K562 (cell line): ENCODE measurements at regions not wholly inside any gene's neighbourhood (a gene's known extent, or its start where the extent isn't known, plus 50 kb on each side); places are given as distances from the start of the nearest gene placed in this dataset.

Experiments
- ATAC-seq: fragments of 200-7000 bp; cut with Tn5 transposase; 3 replicates; pipeline ENCODE4 v1.9.1; 2020; ENCODE audit warnings: moderate library complexity
- BruUV-seq: library from RNA; stranded (reverse); fragments of 400-500 nt; replicated peaks from 2 replicates; lab custom pipeline; 2021; lab: Mats Ljungman, UMichigan
- CTCF ChIA-PET: fragments of 300-600 bp; formaldehyde crosslinking; extraction: SDS; loops from one replicate; lab custom pipeline; 2021; ENCODE audit warnings: low intra/inter-chr PET ratio; lab: Yijun Ruan, JAX
- POLR2A ChIA-PET: fragments of 300-600, 350-650 bp; sonication (Branson Sonifier 250); formaldehyde crosslinking; extraction: SDS; loops from one replicate; lab custom pipeline; 2021; ENCODE audit warnings: antibody characterized with exemption, inconsistent platforms; lab: Yijun Ruan, JAX
- DNase-seq, 4 experiments: peaks; one replicate each; pipeline versions ENCODE4 v3.0.0 to v3.0.0-alpha.2; 2011 to 2018; ENCODE audit warnings: low spot score in 3 of 4, mixed read lengths in 3 of 4; ENCODE audit errors: extremely low read depth in 1 of 4
- FAIRE-seq: peaks from 2 replicates; lab custom pipeline; 2011; peaks lifted over from hg19 to GRCh38; lab: Jason Lieb, UNC
- H2AFZ ChIP-seq: 2 replicates; pipeline ENCODE4 v1.6.0; 2011; ENCODE audit warnings: low read depth, low read length, control low read depth, inconsistent platforms
- H3K27ac ChIP-seq: fragments of 200-600 bp; 3 replicates; pipeline ENCODE4 v1.8.0; 2011; ENCODE audit warnings: low read depth, mild to moderate bottlenecking, control low read depth, inconsistent platforms, low read length, moderate library complexity, mixed read lengths; ENCODE audit errors: extremely low read depth
- H3K27me3 ChIP-seq, 2 experiments: fragments of 300-600 bp in 1 of 2; 2 replicates in 1 of 2; 3 replicates in 1 of 2; pipeline versions ENCODE4 v1.6.0 to v1.8.0; 2011; ENCODE audit warnings: inconsistent platforms in 2 of 2, low read length in 2 of 2, mild to moderate bottlenecking in 1 of 2, mixed read lengths in 1 of 2, moderate library complexity in 1 of 2; ENCODE audit not compliant: control insufficient read depth in 2 of 2, insufficient read depth in 2 of 2
- H3K36me3 ChIP-seq: fragments of 300-600 bp; 3 replicates; pipeline ENCODE4 v1.8.0; 2011; ENCODE audit warnings: mild to moderate bottlenecking, low read length, inconsistent platforms; ENCODE audit not compliant: control insufficient read depth, insufficient read depth
- H3K4me1 ChIP-seq, 2 experiments: fragments of 200-600 bp in 1 of 2; replicated peaks in 1 of 2; 2 replicates in 1 of 2; 3 replicates in 1 of 2; pipeline versions ENCODE4 v1.5.1 to v1.8.0; 2011; ENCODE audit warnings: inconsistent platforms in 2 of 2, low read length in 2 of 2, mild to moderate bottlenecking in 1 of 2, mixed read lengths in 1 of 2, moderate library complexity in 1 of 2; ENCODE audit not compliant: control insufficient read depth in 2 of 2, insufficient read depth in 2 of 2
- H3K4me2 ChIP-seq: 2 replicates; pipeline ENCODE4 v1.6.1; 2011; ENCODE audit warnings: low read length, control low read depth, inconsistent platforms, mixed read lengths; ENCODE audit not compliant: insufficient read depth
- H3K4me3 ChIP-seq: fragments of 200-600 bp; sonication (generic), shearing (Covaris generic); 2 replicates; pipeline ENCODE4 v1.5.1; 2016; ENCODE audit warnings: control low read depth, inconsistent platforms
- H3K79me2 ChIP-seq: fragments of 200-600 bp; 3 replicates; pipeline ENCODE4 v1.8.0; 2011; ENCODE audit warnings: low read length, inconsistent platforms; ENCODE audit not compliant: control insufficient read depth, insufficient read depth
- H3K9ac ChIP-seq, 2 experiments: 2 replicates each; pipeline versions ENCODE4 v1.6.0 to v1.6.1; 2011; ENCODE audit warnings: low read depth in 2 of 2, low read length in 2 of 2, control low read depth in 1 of 2, inconsistent platforms in 1 of 2, mild to moderate bottlenecking in 1 of 2, mixed read lengths in 1 of 2; ENCODE audit not compliant: insufficient read depth in 1 of 2
- H3K9me1 ChIP-seq: one replicate; pipeline ENCODE4 v1.6.0; 2011; ENCODE audit warnings: inconsistent platforms, mild to moderate bottlenecking, low read length, moderate library complexity; ENCODE audit not compliant: control insufficient read depth, insufficient read depth
- H3K9me3 ChIP-seq: replicated peaks from 2 replicates; pipeline ENCODE4 v1.5.1; 2011; ENCODE audit warnings: low read depth, low read length, inconsistent platforms; ENCODE audit not compliant: control insufficient read depth, insufficient read depth
- H4K20me1 ChIP-seq: replicated peaks from 2 replicates; pipeline ENCODE4 v1.6.1; 2011; ENCODE audit warnings: low read length, inconsistent platforms, mixed read lengths; ENCODE audit not compliant: control insufficient read depth, insufficient read depth
- SP2 ChIP-seq: IDR thresholded peaks from 2 replicates; pipeline ENCODE4 v1.6.1; 2011; ENCODE audit warnings: mild to moderate bottlenecking, low read depth, low read length, moderate library complexity; ENCODE audit not compliant: poor library complexity, severe bottlenecking; ENCODE audit errors: extremely low read depth
- ZNF668 ChIP-seq: fragments of 250-450 bp; sonication (Bioruptor Pico); IDR thresholded peaks from 2 replicates; pipeline ENCODE4 v1.8.0; 2022; ENCODE audit warnings: mild to moderate bottlenecking, inconsistent platforms
- WGBS: fragments of 100-300 bp; shearing (Covaris generic); methylation state at CpG from one replicate; pipeline ENCODE4 v1.1.6; 2016; ENCODE audit warnings: low coverage, mixed read lengths; ENCODE audit not compliant: insufficient coverage; ENCODE audit errors: missing lambda C conversion rate; 5-methylcytosine and 5-hydroxymethylcytosine counted together
- in situ Hi-C: fragments of 300-500 bp; cut with MboI; formaldehyde crosslinking; loops from 4 replicates; pipeline ENCODE4 v1.15.0; 2018; ENCODE audit warnings: inconsistent platforms, mixed read lengths
- intact Hi-C: fragments of 100-400 bp; cut with micrococcal nuclease; formaldehyde crosslinking; loops from 2 replicates; pipeline ENCODE4 v1.14.2; 2022
- TF ChIP-seq, protein P1 (sequence below): fragments of 450-650 bp; IDR thresholded peaks from 2 replicates; pipeline ENCODE4 v1.6.1; 2016; ENCODE audit warnings: low read depth

DNA sequence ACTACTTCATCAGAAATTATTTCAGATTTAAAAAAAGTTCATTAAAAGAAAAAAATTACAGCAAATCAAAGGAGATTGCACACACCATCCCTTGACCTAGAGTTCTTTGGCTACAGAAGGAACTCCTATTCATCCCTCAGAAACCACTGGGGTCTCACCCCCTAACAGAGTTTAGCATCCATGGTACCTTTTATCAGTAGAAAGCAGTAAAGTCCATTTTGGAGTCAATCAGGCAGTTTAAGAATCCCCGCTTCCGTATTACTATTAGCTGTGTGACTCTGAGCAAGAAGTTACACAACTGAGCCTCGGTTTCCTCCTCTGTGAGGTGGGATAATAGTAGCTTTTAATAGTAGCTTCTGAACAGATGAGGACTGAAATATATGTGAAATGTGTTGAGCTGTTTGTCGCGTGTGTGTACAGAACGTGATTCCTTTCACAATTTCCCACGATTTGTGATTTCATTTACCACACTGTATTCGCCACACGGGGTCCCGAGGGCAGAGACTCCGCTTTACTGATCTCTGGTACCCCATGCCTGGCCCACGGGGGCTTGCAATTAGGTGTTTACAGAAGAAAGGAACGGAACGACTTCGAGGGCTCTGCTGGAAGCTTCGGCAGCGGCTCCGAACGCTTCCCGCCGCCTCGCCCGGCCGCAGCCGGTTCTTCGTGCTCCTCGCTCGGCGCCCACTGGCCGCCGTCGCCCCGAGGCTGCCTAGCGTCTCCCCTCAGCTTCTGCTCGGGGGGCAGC is 72.5 kb upstream of the ZBED5 start:
- TF ChIP-seq ZNF668 (CRISPR knock-in tag) (no peak), SP2 (no peak)
- TF ChIP-seq, protein P1, sequence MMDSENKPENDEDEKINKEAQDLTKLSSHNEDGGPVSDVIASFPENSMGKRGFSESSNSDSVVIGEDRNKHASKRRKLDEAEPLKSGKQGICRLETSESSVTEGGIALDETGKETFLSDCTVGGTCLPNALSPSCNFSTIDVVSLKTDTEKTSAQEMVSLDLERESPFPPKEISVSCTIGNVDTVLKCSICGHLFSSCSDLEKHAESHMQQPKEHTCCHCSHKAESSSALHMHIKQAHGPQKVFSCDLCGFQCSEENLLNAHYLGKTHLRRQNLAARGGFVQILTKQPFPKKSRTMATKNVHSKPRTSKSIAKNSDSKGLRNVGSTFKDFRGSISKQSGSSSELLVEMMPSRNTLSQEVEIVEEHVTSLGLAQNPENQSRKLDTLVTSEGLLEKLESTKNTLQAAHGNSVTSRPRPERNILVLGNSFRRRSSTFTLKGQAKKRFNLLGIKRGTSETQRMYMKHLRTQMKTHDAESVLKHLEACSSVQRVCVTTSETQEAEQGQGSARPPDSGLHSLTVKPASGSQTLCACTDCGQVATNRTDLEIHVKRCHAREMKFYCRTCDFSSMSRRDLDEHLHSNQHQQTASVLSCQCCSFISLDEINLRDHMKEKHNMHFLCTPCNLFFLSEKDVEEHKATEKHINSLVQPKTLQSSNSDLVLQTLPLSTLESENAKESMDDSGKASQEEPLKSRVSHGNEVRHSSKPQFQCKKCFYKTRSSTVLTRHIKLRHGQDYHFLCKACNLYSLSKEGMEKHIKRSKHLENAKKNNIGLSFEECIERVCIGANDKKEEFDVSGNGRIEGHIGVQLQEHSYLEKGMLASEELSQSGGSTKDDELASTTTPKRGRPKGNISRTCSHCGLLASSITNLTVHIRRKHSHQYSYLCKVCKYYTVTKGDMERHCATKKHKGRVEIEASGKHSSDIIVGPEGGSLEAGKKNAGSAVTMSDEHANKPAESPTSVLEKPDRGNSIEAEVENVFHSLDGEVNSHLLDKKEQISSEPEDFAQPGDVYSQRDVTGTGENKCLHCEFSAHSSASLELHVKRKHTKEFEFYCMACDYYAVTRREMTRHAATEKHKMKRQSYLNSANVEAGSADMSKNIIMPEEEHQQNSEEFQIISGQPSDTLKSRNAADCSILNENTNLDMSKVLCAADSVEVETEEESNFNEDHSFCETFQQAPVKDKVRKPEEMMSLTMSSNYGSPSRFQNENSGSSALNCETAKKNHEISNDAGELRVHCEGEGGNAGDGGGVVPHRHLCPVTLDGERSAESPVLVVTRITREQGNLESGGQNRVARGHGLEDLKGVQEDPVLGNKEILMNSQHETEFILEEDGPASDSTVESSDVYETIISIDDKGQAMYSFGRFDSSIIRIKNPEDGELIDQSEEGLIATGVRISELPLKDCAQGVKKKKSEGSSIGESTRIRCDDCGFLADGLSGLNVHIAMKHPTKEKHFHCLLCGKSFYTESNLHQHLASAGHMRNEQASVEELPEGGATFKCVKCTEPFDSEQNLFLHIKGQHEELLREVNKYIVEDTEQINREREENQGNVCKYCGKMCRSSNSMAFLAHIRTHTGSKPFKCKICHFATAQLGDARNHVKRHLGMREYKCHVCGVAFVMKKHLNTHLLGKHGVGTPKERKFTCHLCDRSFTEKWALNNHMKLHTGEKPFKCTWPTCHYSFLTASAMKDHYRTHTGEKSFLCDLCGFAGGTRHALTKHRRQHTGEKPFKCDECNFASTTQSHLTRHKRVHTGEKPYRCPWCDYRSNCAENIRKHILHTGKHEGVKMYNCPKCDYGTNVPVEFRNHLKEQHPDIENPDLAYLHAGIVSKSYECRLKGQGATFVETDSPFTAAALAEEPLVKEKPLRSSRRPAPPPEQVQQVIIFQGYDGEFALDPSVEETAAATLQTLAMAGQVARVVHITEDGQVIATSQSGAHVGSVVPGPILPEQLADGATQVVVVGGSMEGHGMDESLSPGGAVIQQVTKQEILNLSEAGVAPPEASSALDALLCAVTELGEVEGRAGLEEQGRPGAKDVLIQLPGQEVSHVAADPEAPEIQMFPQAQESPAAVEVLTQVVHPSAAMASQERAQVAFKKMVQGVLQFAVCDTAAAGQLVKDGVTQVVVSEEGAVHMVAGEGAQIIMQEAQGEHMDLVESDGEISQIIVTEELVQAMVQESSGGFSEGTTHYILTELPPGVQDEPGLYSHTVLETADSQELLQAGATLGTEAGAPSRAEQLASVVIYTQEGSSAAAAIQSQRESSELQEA, result no peak
- Histone ChIP-seq H3K4me3 (no peak overlapping the region), H2AFZ (peak overlapping the region; percentile 4; the same call in 1 of the 2 replicates), H3K27me3 (no peaks in the 10 kb centered on the region), H3K9ac (peak overlapping the region in 1 of 2 experiments; percentile 56; a peak in 1 of 4 replicates), H3K27ac (no peak overlapping the region), H4K20me1 (no peaks in the 10 kb centered on the region), H3K79me2 (no peaks in the 10 kb centered on the region), H3K9me3 (no peaks in the 10 kb centered on the region; the same call in 1 of the 2 replicates), H3K9me1 (no peaks in the 10 kb centered on the region), H3K4me1 (peaks cover 9 to 26% of the 10 kb centered on the region in 2 experiments; a peak in 4 of 5 replicates), H3K36me3 (no peaks in the 10 kb centered on the region), H3K4me2 (no peak overlapping the region)
- in situ Hi-C loops (loop anchor here (5.0 kb wide), 1 partner anchor 92 kb away; no protein-coding TSS in a partner anchor), intact Hi-C loops (loop anchor here (5.0 kb wide), 1 partner anchor 857 kb away; no protein-coding TSS in a partner anchor)
- POLR2A ChIA-PET, result interaction anchor here (1.2 kb wide), 1 partner anchor 30 kb away, joined by 3 read pairs; no protein-coding TSS in a partner anchor
- DNase-seq (no peak), FAIRE-seq (no peak), ATAC-seq (no peak)
- BruUV-seq, result no TSS peak
- WGBS, result 85% methylated on average over 22 of the region's 35 CpGs
- CTCF ChIA-PET, result no interaction called here
